Islet of Langerhans (tissue), 1 donor: ENCODE measurements at regions not wholly inside any gene's neighbourhood (a gene's known extent, or its start where the extent isn't known, plus 50 kb on each side); places are given as distances from the start of the nearest gene placed in this dataset.
"Not testable (repeated sequence)": the region's sequence is repeated elsewhere in the genome, so short reads cannot be mapped to it uniquely, and the experiment has no call there.

Experiments
- FAIRE-seq: peaks from one replicate; lab custom pipeline; 2011; peaks lifted over from hg19 to GRCh38; lab: Jason Lieb, UNC

- no peak for FAIRE-seq
These were observed 548.3 kb downstream of the MN1 start for GRCh38 chr22:27253108-27253902.

GRCh38 chr22:27254063-27254462, 547.5 kb downstream of the MN1 start:
- not testable (repeated sequence) for FAIRE-seq

- FAIRE-seq = no peak
These were observed 546.0 kb downstream of the MN1 start for GRCh38 chr22:27255580-27255979.

GRCh38 chr22:27257987-27258386, 543.6 kb downstream of the MN1 start:
- no peak for FAIRE-seq

- no peak for FAIRE-seq
These were observed 542.9 kb downstream of the MN1 start for GRCh38 chr22:27258616-27259172.

GRCh38 chr22:27259433-27259832, 542.1 kb downstream of the MN1 start:
- FAIRE-seq = no peak

- FAIRE-seq = no peak
These were observed 541.4 kb downstream of the MN1 start for GRCh38 chr22:27260087-27260698.

- FAIRE-seq = no peak
These were observed 539.2 kb downstream of the MN1 start for GRCh38 chr22:27262361-27262760.

- FAIRE-seq = no peak
These were observed 537.4 kb downstream of the MN1 start for GRCh38 chr22:27264184-27264583.

- no peak for FAIRE-seq
These were observed 534.4 kb downstream of the MN1 start for GRCh38 chr22:27267145-27267544.

GRCh38 chr22:27269751-27270543, 531.6 kb downstream of the MN1 start:
- no peak for FAIRE-seq

- FAIRE-seq = no peak
These were observed 530.6 kb downstream of the MN1 start for GRCh38 chr22:27270818-27271510.

GRCh38 chr22:27273436-27273835, 528.1 kb downstream of the MN1 start:
- FAIRE-seq = no peak

GRCh38 chr22:27273853-27274252, 527.7 kb downstream of the MN1 start:
- FAIRE-seq = no peak

GRCh38 chr22:27274770-27275449, 526.6 kb downstream of the MN1 start:
- FAIRE-seq = no peak

- no peak for FAIRE-seq
These were observed 522.6 kb downstream of the MN1 start for GRCh38 chr22:27278946-27279345.

- no peak for FAIRE-seq
These were observed 518.3 kb downstream of the MN1 start for GRCh38 chr22:27283240-27283639.

- no peak for FAIRE-seq
These were observed 517.8 kb downstream of the MN1 start for GRCh38 chr22:27283714-27284113.

- FAIRE-seq = no peak
These were observed 517.2 kb downstream of the MN1 start for GRCh38 chr22:27284324-27284723.

GRCh38 chr22:27286711-27287110, 514.8 kb downstream of the MN1 start:
- no peak for FAIRE-seq

GRCh38 chr22:27292542-27293299, 508.8 kb downstream of the MN1 start:
- FAIRE-seq = no peak
